Tibial nerve (tissue), 4 donors: ENCODE measurements at regions not wholly inside any gene's neighbourhood (a gene's known extent, or its start where the extent isn't known, plus 50 kb on each side); places are given as distances from the start of the nearest gene placed in this dataset.

Experiments
- DNase-seq, 2 donors: peaks; one replicate each; pipeline ENCODE4 v3.0.0-alpha.2; 2019; ENCODE audit warnings: low spot score in 2 of 2
- H3K27ac ChIP-seq, 4 donors: fragments of 200-600 bp; sonication (generic) in 3 of 4; one replicate each; pipeline ENCODE4 v1.5.1; 2017 to 2019; ENCODE audit warnings: mild to moderate bottlenecking in 1 of 4
- H3K27me3 ChIP-seq, 2 donors: fragments of 200-600 bp; sonication (generic) in 1 of 2; one replicate each; pipeline versions ENCODE4 v1.5.1 to v1.6.0; 2017 to 2019
- H3K36me3 ChIP-seq, 3 donors: fragments of 200-600 bp; sonication (generic); one replicate each; pipeline ENCODE4 v1.5.1; 2018 to 2019
- H3K4me1 ChIP-seq, 4 donors: fragments of 200-600 bp; sonication (generic) in 3 of 4; one replicate each; pipeline ENCODE4 v1.5.1; 2017 to 2019
- H3K4me3 ChIP-seq, 4 donors: fragments of 200-600 bp; sonication (generic) in 3 of 4; one replicate each; pipeline ENCODE4 v1.5.1; 2017 to 2019; ENCODE audit warnings: mild to moderate bottlenecking in 1 of 4, moderate library complexity in 1 of 4
- H3K9me3 ChIP-seq, 4 donors: fragments of 200-600 bp; sonication (generic) in 3 of 4; one replicate each; pipeline ENCODE4 v1.5.1; 2017 to 2019
- EP300 ChIP-seq, 2 donors: sonication (generic); formaldehyde crosslinking; IDR thresholded peaks; one replicate each; pipeline ENCODE4 v1.6.1; 2017; ENCODE audit warnings: antibody characterized with exemption in 2 of 2, mild to moderate bottlenecking in 1 of 2
- POLR2A ChIP-seq, 2 donors: fragments of 450-650 bp; IDR thresholded peaks; one replicate each; pipeline ENCODE4 v1.6.1; 2017; ENCODE audit warnings: antibody characterized with exemption in 2 of 2, mild to moderate bottlenecking in 2 of 2, moderate library complexity in 2 of 2
- WGBS, 2 donors: methylation state at CpG; one replicate each; pipeline ENCODE4 v1.1.5; 2018; 5-methylcytosine and 5-hydroxymethylcytosine counted together
- TF ChIP-seq, protein P1 (sequence below), 5 experiments: fragments of 200-600 bp in 3 of 5; fragments of 450-650 bp in 2 of 5; sonication (generic) in 3 of 5; IDR thresholded peaks; one replicate each; pipeline ENCODE4 v1.5.1; 2016 to 2019; ENCODE audit warnings: antibody characterized with exemption in 5 of 5, mild to moderate bottlenecking in 3 of 5, moderate library complexity in 2 of 5

DNA sequence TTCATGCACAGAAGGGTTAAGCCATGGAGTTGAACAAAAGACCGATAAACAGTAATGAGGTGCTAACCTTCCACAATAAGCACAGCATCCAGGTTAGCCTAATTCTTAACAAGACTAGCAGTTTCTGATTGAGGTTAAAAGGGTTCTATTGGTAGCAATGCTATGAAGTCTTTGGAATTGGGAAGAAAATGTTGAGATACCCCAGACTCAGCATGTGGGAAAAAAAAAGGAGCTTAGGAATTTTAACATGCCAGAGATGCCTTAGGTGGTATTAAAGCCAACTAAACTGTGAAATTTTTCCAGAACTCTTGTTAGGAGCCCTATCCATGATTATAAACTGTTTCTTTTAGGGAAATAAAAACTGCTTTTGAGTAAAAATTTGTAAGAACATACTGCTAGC lies 391.7 kb downstream of the GABRG1 start:
- Histone ChIP-seq H3K27ac (no peak overlapping the region), H3K27me3 (no peaks in the 10 kb centered on the region), H3K9me3 (no peaks in the 10 kb centered on the region), H3K36me3 (no peaks in the 10 kb centered on the region), H3K4me3 (no peak overlapping the region), H3K4me1 (no peaks in the 10 kb centered on the region)
- TF ChIP-seq EP300 (IDR thresholded peaks at IDR 0.05) (no peak), POLR2A (IDR thresholded peaks at IDR 0.05) (no peak)
- TF ChIP-seq, protein P1, sequence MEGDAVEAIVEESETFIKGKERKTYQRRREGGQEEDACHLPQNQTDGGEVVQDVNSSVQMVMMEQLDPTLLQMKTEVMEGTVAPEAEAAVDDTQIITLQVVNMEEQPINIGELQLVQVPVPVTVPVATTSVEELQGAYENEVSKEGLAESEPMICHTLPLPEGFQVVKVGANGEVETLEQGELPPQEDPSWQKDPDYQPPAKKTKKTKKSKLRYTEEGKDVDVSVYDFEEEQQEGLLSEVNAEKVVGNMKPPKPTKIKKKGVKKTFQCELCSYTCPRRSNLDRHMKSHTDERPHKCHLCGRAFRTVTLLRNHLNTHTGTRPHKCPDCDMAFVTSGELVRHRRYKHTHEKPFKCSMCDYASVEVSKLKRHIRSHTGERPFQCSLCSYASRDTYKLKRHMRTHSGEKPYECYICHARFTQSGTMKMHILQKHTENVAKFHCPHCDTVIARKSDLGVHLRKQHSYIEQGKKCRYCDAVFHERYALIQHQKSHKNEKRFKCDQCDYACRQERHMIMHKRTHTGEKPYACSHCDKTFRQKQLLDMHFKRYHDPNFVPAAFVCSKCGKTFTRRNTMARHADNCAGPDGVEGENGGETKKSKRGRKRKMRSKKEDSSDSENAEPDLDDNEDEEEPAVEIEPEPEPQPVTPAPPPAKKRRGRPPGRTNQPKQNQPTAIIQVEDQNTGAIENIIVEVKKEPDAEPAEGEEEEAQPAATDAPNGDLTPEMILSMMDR (IDR thresholded peaks at IDR 0.05): no peak
- WGBS, 2 donors: 60 to 73% methylated on average over 1 of the region's 1 CpG
- DNase-seq: no peak

DNA sequence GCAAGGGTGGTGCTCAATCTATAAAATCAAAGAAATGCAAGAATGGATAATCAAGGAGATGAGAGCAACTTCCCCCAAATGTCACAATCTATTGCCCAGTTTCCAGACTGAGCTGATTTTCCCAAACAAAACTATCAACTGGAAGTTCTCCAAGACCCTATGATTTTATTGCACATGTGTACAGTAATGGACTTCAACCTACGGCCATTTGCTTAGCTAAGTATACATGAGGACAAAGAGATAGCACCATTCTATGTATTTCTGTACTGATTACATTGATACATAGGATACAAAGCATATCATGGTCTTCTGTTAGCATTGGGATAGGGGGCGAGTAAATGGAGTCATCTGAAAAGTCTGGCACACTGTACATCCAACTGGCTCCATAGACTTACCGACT lies 407.8 kb downstream of the GABRG1 start:
- no peaks in the 10 kb centered on the region for H3K36me3 ChIP-seq
- DNase-seq: no peak
- H3K9me3 ChIP-seq: no peaks in the 10 kb centered on the region
- no peaks in the 10 kb centered on the region for H3K27me3 ChIP-seq
- 86 to 89% methylated on average over 3 of the region's 3 CpGs for WGBS, 2 donors
- TF ChIP-seq POLR2A (IDR thresholded peaks at IDR 0.05) (no peak), EP300 (IDR thresholded peaks at IDR 0.05) (no peak)
- TF ChIP-seq, protein P1 (IDR thresholded peaks at IDR 0.05): no peak
- no peaks in the 10 kb centered on the region for H3K4me1 ChIP-seq
- no peak overlapping the region for H3K4me3 ChIP-seq
- H3K27ac ChIP-seq: no peak overlapping the region

DNA sequence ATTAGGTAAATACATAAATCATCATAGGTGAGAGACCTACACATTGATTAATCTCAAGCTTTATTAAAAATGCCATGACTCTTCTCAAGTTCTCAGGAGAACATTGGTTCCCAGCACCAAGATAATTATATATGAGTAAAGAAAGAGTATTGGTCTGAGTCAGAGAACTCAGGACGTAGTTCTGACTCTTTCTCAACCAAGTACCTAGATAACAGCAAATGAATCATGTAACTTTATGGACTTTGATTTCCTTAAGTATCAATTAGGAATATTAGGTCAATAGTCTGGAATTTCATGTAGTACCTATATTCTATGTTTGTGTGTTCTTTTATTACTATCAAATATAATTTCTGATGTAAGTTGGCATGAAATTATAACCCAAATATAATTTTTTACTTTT lies 409.9 kb downstream of the GABRG1 start:
- TF ChIP-seq, protein P1 (IDR thresholded peaks at IDR 0.05): no peak
- no peak for TF ChIP-seq EP300 (IDR thresholded peaks at IDR 0.05)
- H3K27ac ChIP-seq: no peak overlapping the region
- WGBS, 2 donors: 80 to 97% methylated on average over 1 of the region's 1 CpG

DNA sequence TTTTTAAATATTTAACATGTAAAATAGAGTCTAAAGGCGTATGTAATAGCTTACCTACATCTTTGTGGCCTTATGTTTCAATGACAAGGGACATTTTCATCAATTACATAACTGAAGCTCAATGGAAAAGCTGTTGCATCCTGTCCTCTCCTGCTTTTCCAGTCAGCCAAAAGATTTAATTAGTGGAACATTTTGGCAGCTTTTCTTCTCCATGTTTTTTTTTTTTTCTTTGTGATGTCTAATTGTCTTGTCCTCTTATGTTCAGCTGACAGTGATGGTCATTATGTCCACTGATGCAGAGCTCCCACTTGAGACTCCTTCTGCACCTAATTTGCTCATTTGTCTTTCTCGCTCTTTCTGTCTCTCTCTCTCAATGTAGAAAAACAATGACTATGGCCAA lies 422.2 kb downstream of the GABRG1 start:
- Histone ChIP-seq H3K36me3 (no peaks in the 10 kb centered on the region), H3K9me3 (peaks cover 0 to 4% (median 0%) of the 10 kb centered on the region in 4 donors), H3K27ac (no peak overlapping the region), H3K4me1 (no peaks in the 10 kb centered on the region), H3K4me3 (no peak overlapping the region), H3K27me3 (no peaks in the 10 kb centered on the region)
- no peak for DNase-seq
- TF ChIP-seq EP300 (IDR thresholded peaks at IDR 0.05) (no peak), POLR2A (IDR thresholded peaks at IDR 0.05) (no peak)
- TF ChIP-seq, protein P1 (IDR thresholded peaks at IDR 0.05): no peak
- 70 to 73% methylated on average over 2 of the region's 2 CpGs for WGBS, 2 donors

More for the DNA sequence above, 409.9 kb downstream of the GABRG1 start:
- Histone ChIP-seq H3K36me3 (no peaks in the 10 kb centered on the region), H3K27me3 (no peaks in the 10 kb centered on the region), H3K4me3 (no peak overlapping the region), H3K9me3 (no peaks in the 10 kb centered on the region), H3K4me1 (no peaks in the 10 kb centered on the region)
- DNase-seq: no peak

DNA sequence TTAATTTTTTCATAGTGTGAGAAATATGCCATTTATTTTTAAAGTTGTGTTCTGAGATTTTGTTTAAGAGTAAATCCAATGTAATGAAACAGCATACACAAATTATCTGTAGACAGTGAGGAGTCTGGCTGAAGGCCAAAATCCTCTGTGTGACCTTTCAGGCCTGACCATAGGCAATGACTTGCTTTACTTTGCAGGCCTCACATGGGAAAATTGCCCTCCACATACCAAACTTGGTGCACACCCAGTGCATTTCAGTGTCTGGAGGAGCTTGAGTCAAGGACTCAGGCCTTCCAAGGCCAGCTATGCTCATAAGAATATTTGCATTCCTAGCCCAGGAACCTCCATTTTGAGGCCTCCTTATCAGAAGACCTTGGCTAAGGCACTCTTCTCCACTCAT lies 430.1 kb downstream of the GABRG1 start:
- H3K9me3 ChIP-seq: no peaks in the 10 kb centered on the region
- peaks cover 0 to 8% (median 0%) of the 10 kb centered on the region in 4 donors for H3K4me1 ChIP-seq
- H3K36me3 ChIP-seq: no peaks in the 10 kb centered on the region
- DNase-seq: no peak
- no peak overlapping the region for H3K27ac ChIP-seq
- H3K4me3 ChIP-seq: no peak overlapping the region
- TF ChIP-seq EP300 (IDR thresholded peaks at IDR 0.05) (no peak), POLR2A (IDR thresholded peaks at IDR 0.05) (no peak)
- TF ChIP-seq, protein P1 (IDR thresholded peaks at IDR 0.05): no peak
- no peaks in the 10 kb centered on the region for H3K27me3 ChIP-seq
